B cell (primary cell): ENCODE measurements at regions not wholly inside any gene's neighbourhood (a gene's known extent, or its start where the extent isn't known, plus 50 kb on each side); places are given as distances from the start of the nearest gene placed in this dataset.
"Not testable (repeated sequence)": the region's sequence is repeated elsewhere in the genome, so short reads cannot be mapped to it uniquely, and the experiment has no call there.

Experiments
- EZH2 ChIP-seq: IDR thresholded peaks from 2 replicates; pipeline ENCODE4 v1.6.1; 2012; ENCODE audit warnings: borderline replicate concordance, low read depth, mild to moderate bottlenecking, moderate library complexity, low read length; ENCODE audit not compliant: insufficient read depth, poor library complexity, severe bottlenecking
- TF ChIP-seq, protein P1 (sequence below): fragments of 200-600 bp; IDR thresholded peaks from one replicate; pipeline ENCODE4 v1.8.0; 2022; ENCODE audit warnings: antibody characterized with exemption, mild to moderate bottlenecking

DNA sequence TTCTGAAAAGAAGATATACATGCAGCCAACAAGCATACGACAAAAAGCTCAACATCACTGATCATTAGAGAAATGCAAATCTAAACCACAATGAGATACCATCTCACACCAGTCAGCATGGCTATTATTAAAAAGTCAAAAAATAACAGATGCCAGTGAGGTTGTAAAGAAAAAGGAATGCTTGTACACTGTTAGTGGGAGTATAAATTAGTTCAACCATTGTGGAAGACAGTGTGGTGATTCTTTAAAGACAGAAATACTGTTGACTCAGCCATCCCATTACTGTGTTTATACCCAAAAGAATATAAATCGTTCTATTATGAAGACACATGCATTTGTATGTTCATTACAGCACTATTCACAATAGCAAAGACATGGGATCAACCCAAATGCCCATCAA, 221.1 kb upstream of the GADL1 start:
- TF ChIP-seq, protein P1, sequence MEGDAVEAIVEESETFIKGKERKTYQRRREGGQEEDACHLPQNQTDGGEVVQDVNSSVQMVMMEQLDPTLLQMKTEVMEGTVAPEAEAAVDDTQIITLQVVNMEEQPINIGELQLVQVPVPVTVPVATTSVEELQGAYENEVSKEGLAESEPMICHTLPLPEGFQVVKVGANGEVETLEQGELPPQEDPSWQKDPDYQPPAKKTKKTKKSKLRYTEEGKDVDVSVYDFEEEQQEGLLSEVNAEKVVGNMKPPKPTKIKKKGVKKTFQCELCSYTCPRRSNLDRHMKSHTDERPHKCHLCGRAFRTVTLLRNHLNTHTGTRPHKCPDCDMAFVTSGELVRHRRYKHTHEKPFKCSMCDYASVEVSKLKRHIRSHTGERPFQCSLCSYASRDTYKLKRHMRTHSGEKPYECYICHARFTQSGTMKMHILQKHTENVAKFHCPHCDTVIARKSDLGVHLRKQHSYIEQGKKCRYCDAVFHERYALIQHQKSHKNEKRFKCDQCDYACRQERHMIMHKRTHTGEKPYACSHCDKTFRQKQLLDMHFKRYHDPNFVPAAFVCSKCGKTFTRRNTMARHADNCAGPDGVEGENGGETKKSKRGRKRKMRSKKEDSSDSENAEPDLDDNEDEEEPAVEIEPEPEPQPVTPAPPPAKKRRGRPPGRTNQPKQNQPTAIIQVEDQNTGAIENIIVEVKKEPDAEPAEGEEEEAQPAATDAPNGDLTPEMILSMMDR, result not testable (repeated sequence)
- TF ChIP-seq EZH2, result not testable (repeated sequence)
